Sigmoid colon (tissue), 3 donors: ENCODE measurements at regions not wholly inside any gene's neighbourhood (a gene's known extent, or its start where the extent isn't known, plus 50 kb on each side); places are given as distances from the start of the nearest gene placed in this dataset.

Experiments
- POLR2A ChIP-seq, 2 donors: fragments of 450-650 bp; IDR thresholded peaks; one replicate each; pipeline ENCODE4 v1.6.1; 2016; ENCODE audit warnings: antibody characterized with exemption in 2 of 2, mild to moderate bottlenecking in 2 of 2, moderate library complexity in 2 of 2
- TF ChIP-seq, protein P1 (sequence below), 4 experiments: fragments of 450-650 bp in 3 of 4; fragments of 200-600 bp in 1 of 4; IDR thresholded peaks; one replicate each; pipeline ENCODE4 v1.5.1; 2016 to 2019; ENCODE audit warnings: antibody characterized with exemption in 4 of 4, mild to moderate bottlenecking in 3 of 4, moderate library complexity in 2 of 4

DNA sequence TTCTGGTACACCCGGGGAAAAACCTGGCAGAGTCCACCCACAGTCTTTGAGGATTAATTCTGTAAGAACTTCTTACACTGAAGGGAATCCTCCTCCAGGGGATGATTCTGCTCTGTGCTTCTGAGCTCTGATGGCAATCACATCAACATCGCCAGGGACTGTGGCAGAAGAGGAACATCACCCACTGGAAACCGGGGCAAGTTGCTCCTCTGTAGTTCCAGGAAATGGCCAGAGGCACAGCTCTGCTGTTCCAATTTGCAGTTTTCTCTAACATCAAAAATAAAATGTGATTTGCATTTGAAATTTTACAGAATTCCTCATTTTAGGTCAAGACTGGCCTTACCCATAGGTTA, 207.6 kb downstream of the DAD1 start:
- TF ChIP-seq, protein P1, sequence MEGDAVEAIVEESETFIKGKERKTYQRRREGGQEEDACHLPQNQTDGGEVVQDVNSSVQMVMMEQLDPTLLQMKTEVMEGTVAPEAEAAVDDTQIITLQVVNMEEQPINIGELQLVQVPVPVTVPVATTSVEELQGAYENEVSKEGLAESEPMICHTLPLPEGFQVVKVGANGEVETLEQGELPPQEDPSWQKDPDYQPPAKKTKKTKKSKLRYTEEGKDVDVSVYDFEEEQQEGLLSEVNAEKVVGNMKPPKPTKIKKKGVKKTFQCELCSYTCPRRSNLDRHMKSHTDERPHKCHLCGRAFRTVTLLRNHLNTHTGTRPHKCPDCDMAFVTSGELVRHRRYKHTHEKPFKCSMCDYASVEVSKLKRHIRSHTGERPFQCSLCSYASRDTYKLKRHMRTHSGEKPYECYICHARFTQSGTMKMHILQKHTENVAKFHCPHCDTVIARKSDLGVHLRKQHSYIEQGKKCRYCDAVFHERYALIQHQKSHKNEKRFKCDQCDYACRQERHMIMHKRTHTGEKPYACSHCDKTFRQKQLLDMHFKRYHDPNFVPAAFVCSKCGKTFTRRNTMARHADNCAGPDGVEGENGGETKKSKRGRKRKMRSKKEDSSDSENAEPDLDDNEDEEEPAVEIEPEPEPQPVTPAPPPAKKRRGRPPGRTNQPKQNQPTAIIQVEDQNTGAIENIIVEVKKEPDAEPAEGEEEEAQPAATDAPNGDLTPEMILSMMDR (IDR thresholded peaks at IDR 0.05): no peak
- TF ChIP-seq POLR2A (IDR thresholded peaks at IDR 0.05): no peak
